H1 (cell line): ENCODE measurements at regions not wholly inside any gene's neighbourhood (a gene's known extent, or its start where the extent isn't known, plus 50 kb on each side); places are given as distances from the start of the nearest gene placed in this dataset.

Experiments used
- CTCF ChIP-seq, 3 experiments: IDR thresholded peaks; 1 replicate in 2 of 3; 2 replicates in 1 of 3; pipeline versions ENCODE4 v1.5.1 to v1.6.1; 2011; ENCODE audit warnings: low read length in 3 of 3, mild to moderate bottlenecking in 3 of 3, inconsistent platforms in 2 of 3, low read depth in 1 of 3, moderate library complexity in 1 of 3; ENCODE audit not compliant: insufficient read depth in 1 of 3; ENCODE audit errors: control extremely low read depth in 1 of 3
- GABPA ChIP-seq: IDR thresholded peaks from 2 replicates; pipeline ENCODE4 v1.6.1; 2011; ENCODE audit warnings: mild to moderate bottlenecking, low read length, moderate library complexity, borderline replicate concordance; ENCODE audit not compliant: insufficient read depth
- HDAC2 ChIP-seq, 2 experiments: fragments of 300-600 bp in 1 of 2; sonication (generic) in 1 of 2; IDR thresholded peaks; 2 replicates each; pipeline ENCODE4 v1.6.1; 2011 to 2012; ENCODE audit warnings: low read depth in 2 of 2, low read length in 2 of 2, mild to moderate bottlenecking in 2 of 2, moderate library complexity in 2 of 2, borderline replicate concordance in 1 of 2, inconsistent platforms in 1 of 2
- JUN ChIP-seq: IDR thresholded peaks from 2 replicates; pipeline ENCODE4 v1.6.1; 2011; ENCODE audit warnings: low read depth, mild to moderate bottlenecking, improper control_type of control experiment, low read length
- KDM4A ChIP-seq: IDR thresholded peaks from one replicate; pipeline ENCODE4 v1.7.1; 2012; ENCODE audit warnings: low read depth, mild to moderate bottlenecking, moderate library complexity, low read length, inconsistent platforms; ENCODE audit not compliant: severe bottlenecking
- SIX5 ChIP-seq: IDR thresholded peaks from 2 replicates; pipeline ENCODE4 v1.6.1; 2011; ENCODE audit warnings: mild to moderate bottlenecking, low read depth, low read length

- TF ChIP-seq KDM4A = no peak
- TF ChIP-seq GABPA = no peak
- TF ChIP-seq JUN = no peak
- TF ChIP-seq HDAC2 (IDR thresholded peaks at IDR 0.05; ENCODE audit: borderline replicate concordance in 1 of 2, low read depth in 2 of 2, low read length in 2 of 2) = no peak
- no peak for TF ChIP-seq SIX5
- TF ChIP-seq CTCF (IDR thresholded peaks at IDR 0.05; ENCODE audit: control extremely low read depth in 1 of 3, insufficient read depth in 1 of 3, low read depth in 1 of 3, low read length in 3 of 3) = no peak
Measured at GRCh38 chr14:89634037-89634436, 217.0 kb upstream of the FOXN3 start.
